ENCODE measurements at regions not wholly inside any gene's neighbourhood (a gene's known extent, or its start where the extent isn't known, plus 50 kb on each side); places are given as distances from the start of the nearest gene placed in this dataset.
A peak's percentile ranks its signal among the peaks of the same experiment; 100 is the strongest.
"Not testable (repeated sequence)": the region's sequence is repeated elsewhere in the genome, so short reads cannot be mapped to it uniquely, and the experiment has no call there.

DNA sequence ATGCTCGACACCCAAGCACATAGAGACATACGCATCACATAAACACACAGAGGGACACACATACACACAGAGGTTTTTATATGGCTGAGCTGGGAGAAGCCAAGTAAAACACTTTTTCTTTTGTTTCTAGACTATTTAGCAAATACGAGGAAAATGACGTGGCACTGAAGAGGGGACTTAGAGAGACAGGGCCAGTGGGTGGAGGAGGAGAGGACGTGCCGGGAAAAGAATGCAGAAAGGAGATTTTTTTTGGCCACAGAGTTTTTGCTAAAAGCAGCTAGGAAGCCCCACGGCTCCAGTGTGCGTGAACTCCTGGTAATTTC is 168.5 kb upstream of the KLF7 start:
- in situ Hi-C loops (cut with MboI; ENCODE audit: low pct_unique_long_range_greater_than_20kb in 2 of 9, low sequenced_read_pairs in 9 of 9, unreplicated experiment in 9 of 9): no loop called here
- ATAC-seq (replicated peaks in 6 of 8): peak in 4 of 8 experiments; percentile 0 to 45 (median 29)
- H3K4me1 ChIP-seq (replicated peaks in 1 of 2): peaks cover 36 to 41% of the 10 kb centered on the region in 2 donors
- H3K4me3 ChIP-seq: no peak overlapping the region
- 9 to 100% (median 61%) methylated on average over 1 to 7 of the region's 8 CpGs; no CpG with 5 or more reads in 2 of the 10 experiments for WGBS, 10 experiments
- peak overlapping the region in 1 of 2 donors; percentile 84 for H3K27ac ChIP-seq

DNA sequence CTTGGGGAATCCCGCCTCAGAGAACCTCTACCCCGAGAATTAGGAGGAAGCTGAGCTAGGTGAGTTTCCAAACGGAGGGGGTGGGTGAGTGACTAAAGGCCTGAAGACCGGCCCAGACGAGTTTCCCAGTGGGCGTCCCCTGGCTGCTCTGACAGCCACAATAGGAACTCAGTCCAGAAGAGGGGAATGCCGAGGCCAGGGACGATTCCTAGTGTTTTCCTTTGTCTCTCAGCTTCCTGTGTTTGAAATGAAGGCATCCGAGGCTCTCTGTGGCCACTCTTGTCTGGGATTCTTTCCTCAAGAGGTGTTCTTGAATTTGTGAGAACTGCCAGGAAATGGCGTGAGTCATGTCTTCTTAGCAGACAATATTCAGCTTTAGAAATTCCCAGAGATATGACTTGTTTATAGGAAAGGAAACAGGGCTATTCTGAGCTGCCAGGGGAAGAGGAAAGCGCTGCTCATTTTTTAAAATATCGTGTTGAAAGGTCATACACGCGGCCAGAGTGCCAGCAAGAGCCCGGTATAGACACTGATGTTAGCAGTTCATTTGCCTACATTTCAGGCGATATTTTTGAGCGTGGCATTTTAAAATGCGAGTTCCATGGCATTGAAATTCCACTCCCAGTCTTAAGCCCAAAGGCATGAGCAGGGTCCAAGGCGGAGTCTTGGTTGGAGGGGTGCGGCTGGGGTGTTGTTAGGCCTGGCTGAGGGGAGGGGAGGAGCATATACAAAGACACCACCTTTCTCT is 169.1 kb upstream of the KLF7 start:
- 0 to 36% (median 19%) methylated on average over 1 to 12 of the region's 20 CpGs; no CpG with 5 or more reads in 1 of the 10 experiments for WGBS, 10 experiments
- Histone ChIP-seq H3K27ac (peak overlapping the region in 1 of 2 donors; percentile 84), H3K4me3 (peak overlapping the region in 2 of 5 donors; percentile 5 to 12), H3K4me1 (replicated peaks in 1 of 2) (peaks cover 36 to 41% of the 10 kb centered on the region in 2 donors)
- in situ Hi-C loops (cut with MboI; ENCODE audit: low pct_unique_long_range_greater_than_20kb in 2 of 9, low sequenced_read_pairs in 9 of 9, unreplicated experiment in 9 of 9): no loop called here
- ATAC-seq (replicated peaks in 6 of 8): peak; percentile 69 to 82 (median 78)

DNA sequence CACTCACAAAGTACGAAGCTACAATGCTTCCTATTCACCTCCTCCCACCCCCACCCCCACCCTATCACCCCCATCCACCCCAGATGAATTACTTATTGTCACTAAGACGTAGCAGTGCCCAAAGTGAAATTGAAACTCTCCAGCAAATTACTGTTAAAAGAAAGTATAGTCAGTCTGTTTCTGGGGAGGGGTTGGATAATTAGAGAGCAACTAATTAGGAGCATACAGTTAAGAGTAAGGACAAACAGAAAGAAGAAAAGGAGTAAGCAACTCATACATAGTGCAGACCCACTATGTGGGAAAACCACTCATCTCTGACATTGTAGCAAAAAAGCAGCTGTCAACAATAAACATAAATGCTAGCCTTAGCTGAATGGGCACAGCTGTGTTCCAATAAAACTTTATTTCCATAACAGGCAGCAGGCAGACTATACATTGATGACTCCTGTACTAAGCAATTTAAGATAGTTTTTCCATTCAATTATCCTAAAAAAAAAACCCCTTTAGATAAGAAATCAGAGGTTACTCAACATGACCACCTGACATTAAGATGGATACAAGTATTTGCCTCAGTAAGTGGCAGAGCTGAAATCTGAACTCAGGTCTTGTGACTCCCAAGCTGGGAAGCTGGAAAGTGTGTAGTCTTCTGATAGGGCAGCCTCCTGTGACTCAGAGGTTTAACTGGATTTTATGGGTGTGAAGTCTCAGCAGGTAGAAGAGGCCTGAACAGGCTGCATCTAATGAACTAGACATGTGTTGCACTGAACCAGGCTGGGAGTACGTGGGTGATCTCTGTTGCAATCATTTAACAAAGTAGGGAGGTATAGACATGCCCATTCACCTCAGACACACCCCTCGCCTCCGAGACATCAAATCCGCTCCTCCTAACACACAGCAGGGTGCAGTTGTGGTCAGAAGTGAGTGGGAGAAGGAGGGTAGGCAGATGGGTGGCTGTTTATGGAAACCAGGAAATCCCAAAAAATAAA is 171.8 kb upstream of the KLF7 start:
- ATAC-seq (replicated peaks in 6 of 8): peak in 4 of 8 experiments; percentile 1 to 17 (median 2)
- H3K4me1 ChIP-seq (replicated peaks in 1 of 2): peaks cover 28 to 30% of the 10 kb centered on the region in 2 donors
- no peak overlapping the region for H3K4me3 ChIP-seq
- WGBS, 10 experiments: 68 to 100% (median 86%) methylated on average over 1 to 4 of the region's 6 CpGs; no CpG with 5 or more reads in 3 of the 10 experiments
- in situ Hi-C loops (cut with MboI; ENCODE audit: low pct_unique_long_range_greater_than_20kb in 2 of 9, low sequenced_read_pairs in 9 of 9, unreplicated experiment in 9 of 9): no loop called here
- no peak overlapping the region for H3K27ac ChIP-seq

DNA sequence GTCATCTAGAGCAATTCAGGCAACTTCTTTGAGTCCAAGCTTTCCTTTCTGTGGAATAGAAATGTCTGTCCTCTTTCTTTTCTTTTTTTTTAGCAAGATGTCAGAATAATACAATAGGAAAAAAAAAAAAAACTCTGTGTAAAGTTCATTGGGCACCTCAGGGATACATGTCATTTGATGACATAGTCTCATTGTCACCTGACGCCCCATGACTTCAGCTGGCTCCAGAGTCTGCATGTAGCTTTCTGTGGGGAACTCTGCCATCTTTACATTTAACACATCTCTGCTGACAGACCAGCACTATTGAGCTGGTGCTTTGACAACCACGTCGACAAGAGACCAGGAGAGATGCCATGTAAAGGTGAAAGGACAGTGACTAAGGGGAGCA is 172.5 kb upstream of the KLF7 start:
- H3K4me1 ChIP-seq (replicated peaks in 1 of 2): peaks cover 28 to 30% of the 10 kb centered on the region in 2 donors
- no peak overlapping the region for H3K4me3 ChIP-seq
- peak in 5 of 8 experiments; percentile 56 to 76 (median 61) for ATAC-seq (replicated peaks in 6 of 8)
- 33 to 94% (median 81%) methylated on average over 2 to 3 of the region's 3 CpGs; no CpG with 5 or more reads in 6 of the 10 experiments for WGBS, 10 experiments
- in situ Hi-C loops (cut with MboI; ENCODE audit: low pct_unique_long_range_greater_than_20kb in 2 of 9, low sequenced_read_pairs in 9 of 9, unreplicated experiment in 9 of 9): no loop called here
- H3K27ac ChIP-seq: no peak overlapping the region

DNA sequence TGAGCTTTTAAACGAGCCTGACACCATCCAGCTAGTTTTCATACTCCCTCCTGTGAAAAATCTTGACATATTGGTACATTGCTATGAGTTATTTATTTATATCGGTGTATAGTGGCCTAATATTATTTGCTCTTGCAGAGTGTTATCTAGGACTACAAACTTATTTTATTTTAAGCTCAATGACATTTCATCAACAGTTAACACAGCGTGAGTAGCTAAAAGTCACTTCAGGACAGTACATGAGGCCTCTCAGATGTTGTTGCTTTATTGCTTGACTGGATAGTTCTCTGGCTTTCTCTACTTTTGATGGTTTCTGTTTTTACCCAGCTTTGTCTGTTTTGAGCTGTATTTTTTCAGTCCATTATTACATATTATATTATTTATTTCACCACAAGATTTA is 172.9 kb upstream of the KLF7 start:
- no peak for ATAC-seq (replicated peaks in 6 of 8)
- 29 to 100% (median 90%) methylated on average over 1 to 3 of the region's 3 CpGs for WGBS, 10 experiments
- in situ Hi-C loops (cut with MboI; ENCODE audit: low pct_unique_long_range_greater_than_20kb in 2 of 9, low sequenced_read_pairs in 9 of 9, unreplicated experiment in 9 of 9): no loop called here

DNA sequence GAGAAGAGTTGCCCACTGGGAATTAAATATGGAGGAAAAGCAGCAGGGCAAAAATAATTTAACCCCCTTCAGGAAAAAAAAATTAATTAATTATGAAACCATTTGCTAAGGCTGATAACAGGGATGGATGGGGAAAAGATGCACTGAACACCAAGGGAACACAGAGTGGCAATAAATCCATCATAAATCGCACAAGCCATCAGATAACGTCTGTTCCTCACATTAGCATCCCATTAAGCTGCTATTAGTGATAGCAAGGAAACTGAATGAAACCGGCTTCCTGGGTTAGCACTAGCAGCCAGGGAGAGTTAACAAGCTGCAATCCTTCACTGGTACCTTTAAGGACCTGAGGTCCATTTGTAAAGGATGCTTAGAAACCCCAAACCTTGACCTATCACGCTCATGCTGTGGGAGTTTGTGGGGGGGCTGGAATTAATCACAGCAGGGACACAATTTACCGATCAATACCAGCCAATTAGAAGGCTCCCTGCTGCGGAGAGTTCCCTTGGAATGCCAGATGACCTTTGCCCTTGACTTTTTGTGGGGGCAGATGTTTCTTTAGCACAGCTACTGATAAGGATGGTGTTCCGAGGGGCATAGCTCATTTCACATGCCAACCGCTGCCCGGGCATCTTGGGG is 175.5 kb upstream of the KLF7 start:
- in situ Hi-C loops (cut with MboI; ENCODE audit: low pct_unique_long_range_greater_than_20kb in 2 of 9, low sequenced_read_pairs in 9 of 9, unreplicated experiment in 9 of 9): no loop called here
- WGBS, 10 experiments: 22 to 100% (median 61%) methylated on average over 1 to 8 of the region's 9 CpGs; no CpG with 5 or more reads in 2 of the 10 experiments
- H3K27ac ChIP-seq: no peak overlapping the region
- ATAC-seq (replicated peaks in 6 of 8): peak in 5 of 8 experiments; percentile 57 to 87 (median 79)
- H3K4me1 ChIP-seq (replicated peaks in 1 of 2): peaks cover 11 to 17% of the 10 kb centered on the region in 2 donors
- H3K4me3 ChIP-seq: no peak overlapping the region

More for the DNA sequence above, 172.9 kb upstream of the KLF7 start:
- no peak overlapping the region for H3K4me3 ChIP-seq
- no peak overlapping the region for H3K27ac ChIP-seq
- peaks cover 28 to 30% of the 10 kb centered on the region in 2 donors for H3K4me1 ChIP-seq (replicated peaks in 1 of 2)

DNA sequence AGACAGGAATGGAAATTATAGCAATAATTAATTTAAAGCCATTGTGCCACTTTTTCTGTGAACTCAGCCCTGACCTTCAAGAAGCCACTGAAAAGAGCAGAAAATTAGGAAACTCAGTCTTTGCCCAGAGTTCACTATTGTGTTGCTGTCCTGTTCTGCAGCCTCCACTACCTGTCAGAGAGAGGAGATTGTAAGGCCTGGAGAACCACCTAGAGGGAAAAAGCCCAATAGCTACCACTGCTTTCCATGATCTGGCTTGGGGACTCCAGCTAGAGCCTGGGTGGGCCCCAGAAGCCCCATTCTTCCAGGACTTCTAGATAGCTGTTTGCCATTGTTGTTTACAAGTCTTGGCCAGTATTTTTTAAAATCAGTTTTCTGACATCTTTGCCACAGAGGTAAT is 176.1 kb upstream of the KLF7 start:
- H3K4me1 ChIP-seq (replicated peaks in 1 of 2): peaks cover 11 to 17% of the 10 kb centered on the region in 2 donors
- ATAC-seq (replicated peaks in 6 of 8): no peak
- H3K27ac ChIP-seq: no peak overlapping the region
- in situ Hi-C loops (cut with MboI; ENCODE audit: low pct_unique_long_range_greater_than_20kb in 2 of 9, low sequenced_read_pairs in 9 of 9, unreplicated experiment in 9 of 9): no loop called here
- no peak overlapping the region for H3K4me3 ChIP-seq

DNA sequence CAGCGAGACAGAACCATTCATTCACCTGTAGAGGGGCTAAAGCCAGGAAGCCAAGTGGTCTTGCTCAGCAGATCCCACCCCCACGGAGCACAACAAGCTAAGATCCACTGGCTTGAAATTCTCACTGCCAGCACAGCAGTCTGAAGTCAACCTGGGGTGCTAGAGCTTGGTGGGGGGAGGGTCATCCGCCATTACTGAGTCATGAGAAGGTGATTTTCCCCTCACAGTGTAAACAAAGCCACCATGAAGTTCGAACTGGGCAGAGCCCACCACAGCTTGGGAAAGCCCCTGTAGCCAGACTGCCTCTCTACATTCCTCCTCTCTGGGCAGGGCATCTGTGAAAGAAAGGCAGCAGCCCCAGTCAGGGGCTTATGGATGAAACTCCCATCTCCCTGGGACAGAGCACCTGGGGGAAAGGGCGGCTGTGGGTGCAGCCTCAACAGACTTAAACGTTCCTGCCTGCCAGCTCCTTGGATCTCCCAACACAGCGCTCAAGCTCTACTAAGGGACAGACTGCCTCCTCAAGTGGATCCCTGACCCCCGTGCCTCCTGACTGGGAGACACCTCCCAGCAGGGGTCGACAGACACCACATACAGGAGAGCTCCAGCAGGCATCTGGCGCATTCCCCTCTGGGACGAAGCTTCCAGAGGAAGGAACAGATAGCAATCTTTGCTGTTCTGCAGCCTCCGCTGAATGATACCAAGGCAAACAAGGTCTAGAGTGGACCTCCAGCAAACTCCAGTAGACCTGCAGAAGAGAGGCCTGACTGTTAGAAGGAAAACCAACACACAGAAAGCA is 179.0 kb upstream of the KLF7 start:
- ATAC-seq (replicated peaks in 6 of 8); H3K27ac ChIP-seq; H3K4me3 ChIP-seq; in situ Hi-C loops (cut with MboI; ENCODE audit: low pct_unique_long_range_greater_than_20kb in 2 of 9, low sequenced_read_pairs in 9 of 9, unreplicated experiment in 9 of 9): not testable (repeated sequence)
- peaks cover 11 to 17% of the 10 kb centered on the region in 2 donors for H3K4me1 ChIP-seq (replicated peaks in 1 of 2)
- WGBS, 10 experiments: 32 to 100% (median 78%) methylated on average over 1 to 9 of the region's 12 CpGs; no CpG with 5 or more reads in 2 of the 10 experiments

DNA sequence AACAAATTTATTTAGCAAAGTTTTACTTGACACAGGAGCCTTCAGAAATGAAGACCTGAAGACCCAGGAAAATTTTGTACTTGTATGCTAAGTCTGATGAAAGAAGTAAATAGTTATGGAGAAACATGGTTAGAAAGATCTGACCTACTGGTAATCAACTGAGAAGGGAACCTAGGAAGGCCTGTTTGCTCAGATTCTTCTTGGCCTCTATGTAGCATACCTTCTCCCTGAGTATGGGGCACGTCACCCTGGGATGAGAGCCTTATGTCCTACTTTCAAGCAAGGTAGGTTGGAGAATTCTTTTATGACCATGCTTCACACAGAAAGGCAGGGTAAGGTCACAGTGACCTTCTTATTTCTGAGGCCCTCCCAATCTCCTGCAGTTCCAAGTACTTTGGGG is 178.6 kb upstream of the CREB1 start:
- no peak overlapping the region for H3K27ac ChIP-seq
- ATAC-seq (replicated peaks in 6 of 8): no peak
- peaks cover 4% of the 10 kb centered on the region in 2 donors for H3K4me1 ChIP-seq (replicated peaks in 1 of 2)
- in situ Hi-C loops (cut with MboI; ENCODE audit: low pct_unique_long_range_greater_than_20kb in 2 of 9, low sequenced_read_pairs in 9 of 9, unreplicated experiment in 9 of 9): no loop called here
- 40 to 100% (median 86%) methylated on average over 1 of the region's 1 CpG; no CpG with 5 or more reads in 3 of the 10 experiments for WGBS, 10 experiments
- H3K4me3 ChIP-seq: no peak overlapping the region

DNA sequence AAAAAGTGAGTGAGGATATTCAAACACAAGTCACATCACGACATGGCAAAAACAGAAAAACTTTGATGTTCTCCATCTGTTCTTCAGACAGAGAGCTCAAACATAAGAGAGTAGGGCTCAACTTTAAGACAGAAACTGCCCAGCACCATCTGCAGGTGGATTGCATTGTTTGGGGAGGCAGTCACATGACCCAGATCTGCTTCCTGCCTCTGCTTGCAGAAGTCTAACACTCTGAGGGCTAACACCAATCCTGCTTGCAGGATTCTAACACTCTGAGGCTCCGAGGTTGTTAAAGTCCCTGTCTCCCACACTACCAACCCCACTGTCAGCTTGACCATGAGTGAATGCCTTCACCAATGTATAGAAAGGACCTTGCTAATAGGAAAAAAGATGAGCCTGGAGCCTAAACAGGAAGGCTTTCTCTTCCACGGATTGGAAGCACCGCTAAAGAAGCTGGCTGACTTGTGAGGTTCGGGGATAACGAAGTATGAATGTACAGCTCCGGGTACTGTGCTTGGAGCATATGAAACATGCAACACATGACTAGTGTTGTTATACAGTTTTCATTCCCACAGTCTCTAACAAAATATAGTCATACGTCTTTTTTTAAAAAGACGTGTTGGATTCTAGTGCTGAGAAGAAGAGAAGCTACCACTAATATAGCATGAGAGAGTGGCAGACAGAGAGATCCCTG is 176.6 kb upstream of the CREB1 start:
- Histone ChIP-seq H3K4me3 (no peak overlapping the region), H3K4me1 (replicated peaks in 1 of 2) (peaks cover 4% of the 10 kb centered on the region in 2 donors), H3K27ac (no peak overlapping the region)
- WGBS, 10 experiments: 20 to 100% (median 77%) methylated on average over 1 to 7 of the region's 9 CpGs; no CpG with 5 or more reads in 2 of the 10 experiments
- peak in 7 of 8 experiments; percentile 56 to 79 (median 68) for ATAC-seq (replicated peaks in 6 of 8)
- in situ Hi-C loops (cut with MboI; ENCODE audit: low pct_unique_long_range_greater_than_20kb in 2 of 9, low sequenced_read_pairs in 9 of 9, unreplicated experiment in 9 of 9): no loop called here

DNA sequence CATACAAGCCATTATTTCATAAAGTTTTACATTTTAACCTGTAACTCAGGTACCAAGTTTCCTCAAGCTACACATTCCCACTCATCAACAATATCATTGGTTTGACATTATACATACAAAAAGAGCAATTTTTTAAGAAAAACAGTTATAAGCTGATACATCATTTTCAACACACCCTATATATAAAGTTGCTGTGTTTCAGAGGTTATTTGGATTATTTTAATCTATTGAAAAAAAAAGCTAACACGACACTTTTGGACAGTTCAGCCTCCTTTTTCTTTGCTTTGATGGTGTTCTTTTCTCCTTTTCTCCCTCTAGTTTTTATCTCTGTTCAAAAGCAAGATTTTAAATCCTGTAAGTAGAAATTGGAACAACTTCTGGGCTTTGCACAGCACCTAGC is 175.9 kb upstream of the CREB1 start:
- WGBS, 10 experiments: 0 to 100% (median 94%) methylated on average over 1 of the region's 1 CpG
- in situ Hi-C loops (cut with MboI; ENCODE audit: low pct_unique_long_range_greater_than_20kb in 2 of 9, low sequenced_read_pairs in 9 of 9, unreplicated experiment in 9 of 9): no loop called here
- Histone ChIP-seq H3K4me1 (replicated peaks in 1 of 2) (peaks cover 4% of the 10 kb centered on the region in 2 donors), H3K27ac (no peak overlapping the region), H3K4me3 (no peak overlapping the region)
- no peak for ATAC-seq (replicated peaks in 6 of 8)

DNA sequence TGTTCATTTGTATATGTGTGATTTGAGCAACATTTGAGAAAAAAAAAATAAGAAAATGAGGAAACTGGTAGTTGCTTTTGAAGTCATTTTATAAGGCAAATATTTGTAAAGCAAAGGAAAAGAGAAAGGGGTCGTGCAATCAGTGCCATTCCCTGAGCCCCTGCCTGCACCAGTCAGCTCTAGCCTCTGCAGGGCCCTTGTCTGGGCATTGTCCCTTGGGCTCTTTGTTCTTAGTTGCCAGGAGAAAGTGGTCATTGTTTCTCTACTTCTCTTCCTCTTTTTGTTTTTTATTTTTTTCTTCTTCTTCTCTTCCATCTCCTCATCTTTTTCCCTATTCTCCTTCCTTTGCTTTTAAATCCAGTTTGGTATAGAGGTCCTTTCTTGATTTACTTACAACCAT is 175.3 kb upstream of the CREB1 start:
- in situ Hi-C loops (cut with MboI; ENCODE audit: low pct_unique_long_range_greater_than_20kb in 2 of 9, low sequenced_read_pairs in 9 of 9, unreplicated experiment in 9 of 9): no loop called here
- ATAC-seq (replicated peaks in 6 of 8): peak in 1 of 8 experiments; percentile 54
- no peak overlapping the region for H3K27ac ChIP-seq
- whole genome bisulfite sequencing, 10 experiments: 38 to 78% (median 70%) methylated on average over 1 of the region's 1 CpG; no CpG with 5 or more reads in 3 of the 10 experiments
- peaks cover 4% of the 10 kb centered on the region in 2 donors for H3K4me1 ChIP-seq (replicated peaks in 1 of 2)
- no peak overlapping the region for H3K4me3 ChIP-seq
